Mucosa of descending colon (tissue), 3 donors: ENCODE measurements at regions not wholly inside any gene's neighbourhood (a gene's known extent, or its start where the extent isn't known, plus 50 kb on each side); places are given as distances from the start of the nearest gene placed in this dataset.

Source experiments
- ATAC-seq: fragments of 200-7000 bp; cut with Tn5 transposase; one replicate; pipeline ENCODE4 v1.9.1; 2020; ENCODE audit warnings: mild to moderate bottlenecking, moderate library complexity
- DNase-seq, 3 donors: peaks; one replicate each; pipeline ENCODE4 v3.0.0-alpha.2; 2020
- H3K36me3 ChIP-seq: fragments of 200-600 bp; one replicate; pipeline ENCODE4 v1.8.0; 2021; ENCODE audit warnings: low read depth, mild to moderate bottlenecking
- H3K4me1 ChIP-seq: fragments of 200-600 bp; one replicate; pipeline ENCODE4 v1.8.0; 2021; ENCODE audit warnings: low read depth, mild to moderate bottlenecking
- H3K4me3 ChIP-seq: fragments of 200-600 bp; one replicate; pipeline ENCODE4 v1.8.0; 2021; ENCODE audit warnings: mild to moderate bottlenecking
- H3K9me3 ChIP-seq: fragments of 200-600 bp; one replicate; pipeline ENCODE4 v1.8.0; 2021; ENCODE audit warnings: mild to moderate bottlenecking
- CTCF ChIP-seq: fragments of 200-600 bp; IDR thresholded peaks from one replicate; pipeline ENCODE4 v1.8.0; 2022; ENCODE audit warnings: antibody characterized with exemption, mild to moderate bottlenecking
- intact Hi-C, 2 donors: fragments of 100-400 bp; cut with DNase I in 1 of 2; cut with micrococcal nuclease in 1 of 2; formaldehyde crosslinking; loops; one replicate each; pipeline versions ENCODE4 v1.11.0 to v1.11.1; 2022; cut with DNase I, micrococcal nuclease
- donor health status: DM: no; HTN: no; CAD: no; lungs with moderate emphysema.
- donor health status: DM: no; HTN: no; CAD: no.
- donor health status: DM: no; HTN: yes; CAD: no.

GRCh38 chr13:68051910-68052309 lies 821.8 kb upstream of the PCDH9 start:
- H3K9me3 ChIP-seq: no peaks in the 10 kb centered on the region
- no peaks in the 10 kb centered on the region for H3K4me1 ChIP-seq
- H3K36me3 ChIP-seq: no peaks in the 10 kb centered on the region
- DNase-seq (no peak), ATAC-seq (no peak)
- H3K4me3 ChIP-seq: no peak overlapping the region
- intact Hi-C loops: no loop called here
- no peak for TF ChIP-seq CTCF

GRCh38 chr13:68050761-68051160 lies 820.6 kb upstream of the PCDH9 start:
- no peak for TF ChIP-seq CTCF
- DNase-seq (no peak), ATAC-seq (no peak)
- intact Hi-C loops: no loop called here
- Histone ChIP-seq H3K4me3 (no peak overlapping the region), H3K4me1 (no peaks in the 10 kb centered on the region), H3K36me3 (no peaks in the 10 kb centered on the region), H3K9me3 (no peaks in the 10 kb centered on the region)

GRCh38 chr13:68048802-68049359 lies 818.7 kb upstream of the PCDH9 start:
- H3K9me3 ChIP-seq: no peaks in the 10 kb centered on the region
- no peak for TF ChIP-seq CTCF
- DNase-seq (no peak), ATAC-seq (no peak)
- intact Hi-C loops: no loop called here
- no peaks in the 10 kb centered on the region for H3K4me1 ChIP-seq
- H3K36me3 ChIP-seq: no peaks in the 10 kb centered on the region
- no peak overlapping the region for H3K4me3 ChIP-seq

GRCh38 chr13:68047889-68048288 lies 817.8 kb upstream of the PCDH9 start:
- Histone ChIP-seq H3K9me3 (no peaks in the 10 kb centered on the region), H3K4me3 (no peak overlapping the region), H3K4me1 (no peaks in the 10 kb centered on the region), H3K36me3 (no peaks in the 10 kb centered on the region)
- no peak for TF ChIP-seq CTCF
- DNase-seq (no peak), ATAC-seq (no peak)
- intact Hi-C loops: no loop called here

GRCh38 chr13:68046903-68047302 lies 816.8 kb upstream of the PCDH9 start:
- Histone ChIP-seq H3K4me3 (no peak overlapping the region), H3K9me3 (no peaks in the 10 kb centered on the region), H3K4me1 (no peaks in the 10 kb centered on the region), H3K36me3 (no peaks in the 10 kb centered on the region)
- no peak for DNase-seq
- ATAC-seq: no peak
- TF ChIP-seq CTCF: no peak
- intact Hi-C loops: no loop called here
